OCI-LY1 (cell line): ENCODE measurements at regions not wholly inside any gene's neighbourhood (a gene's known extent, or its start where the extent isn't known, plus 50 kb on each side); places are given as distances from the start of the nearest gene placed in this dataset.

Experiments
- H2AFZ ChIP-seq: fragments of 200-600 bp; sonication (generic), shearing (Covaris generic); 2 replicates; pipeline ENCODE4 v1.6.0; 2014; ENCODE audit warnings: antibody characterized with exemption, mild to moderate bottlenecking, low read length
- H3F3A ChIP-seq: fragments of 200-600 bp; sonication (generic), shearing (Covaris generic); 2 replicates; pipeline ENCODE4 v1.6.0; 2014; ENCODE audit warnings: mild to moderate bottlenecking, antibody characterized with exemption, low read length, moderate library complexity; ENCODE audit not compliant: insufficient read depth
- H3K27ac ChIP-seq: fragments of 200-600 bp; sonication (generic); 2 replicates; pipeline ENCODE4 v1.5.1; 2014; ENCODE audit warnings: low read length, mixed run types, mild to moderate bottlenecking, low read depth; ENCODE audit not compliant: poor library complexity, severe bottlenecking
- H3K27me3 ChIP-seq: fragments of 200-600 bp; sonication (generic); 2 replicates; pipeline ENCODE4 v1.6.0; 2014; ENCODE audit warnings: antibody characterized with exemption, mild to moderate bottlenecking, low read length, moderate library complexity; ENCODE audit not compliant: insufficient read depth
- H3K36me3 ChIP-seq: fragments of 200-600 bp; sonication (generic); 2 replicates; pipeline ENCODE4 v1.6.1; 2014; ENCODE audit warnings: mild to moderate bottlenecking, antibody characterized with exemption, low read length, moderate library complexity, mixed read lengths; ENCODE audit not compliant: insufficient read depth
- H3K4me1 ChIP-seq: fragments of 200-600 bp; sonication (generic); 2 replicates; pipeline ENCODE4 v1.5.1; 2014; ENCODE audit warnings: mild to moderate bottlenecking, low read length, moderate library complexity; ENCODE audit not compliant: insufficient read depth, severe bottlenecking
- H3K4me2 ChIP-seq: fragments of 200-600 bp; sonication (generic), shearing (Covaris generic); 2 replicates; pipeline ENCODE4 v1.6.1; 2014; ENCODE audit warnings: low read length
- H3K4me3 ChIP-seq: fragments of 200-600 bp; sonication (generic); 2 replicates; pipeline ENCODE4 v1.5.1; 2014; ENCODE audit warnings: low read length, low read depth, mild to moderate bottlenecking, mixed read lengths; ENCODE audit not compliant: poor library complexity, severe bottlenecking
- H3K79me2 ChIP-seq: fragments of 200-600 bp; shearing (Covaris generic); 2 replicates; pipeline ENCODE4 v1.6.1; 2016; ENCODE audit warnings: mixed run types, low read length, mixed read lengths; ENCODE audit not compliant: insufficient read depth
- H3K9ac ChIP-seq: fragments of 200-600 bp; sonication (generic), shearing (Covaris generic); 2 replicates; pipeline ENCODE4 v1.6.1; 2014; ENCODE audit warnings: mild to moderate bottlenecking, low read length, mixed read lengths
- H3K9me2 ChIP-seq: fragments of 200-600 bp; sonication (generic), shearing (Covaris generic); 2 replicates; pipeline ENCODE4 v1.6.1; 2014; ENCODE audit warnings: low read depth, mild to moderate bottlenecking, low read length, mixed read lengths
- H3K9me3 ChIP-seq: fragments of 200-600 bp; shearing (Covaris generic); 2 replicates; pipeline ENCODE4 v1.6.1; 2014; ENCODE audit warnings: low read length, mixed read lengths
- H4K20me1 ChIP-seq: fragments of 200-600 bp; sonication (generic), shearing (Covaris generic); 2 replicates; pipeline ENCODE4 v1.6.0; 2016; ENCODE audit warnings: mild to moderate bottlenecking, low read length; ENCODE audit not compliant: insufficient read depth
- EZH2 ChIP-seq: fragments of 200-600 bp; sonication (generic), shearing (Covaris generic); IDR thresholded peaks from 2 replicates; pipeline ENCODE4 v1.8.0; 2017; ENCODE audit warnings: borderline replicate concordance, mixed run types, mild to moderate bottlenecking, antibody characterized with exemption, low read length, moderate library complexity, mixed read lengths
- TF ChIP-seq, protein P1 (sequence below): fragments of 200-600 bp; sonication (generic), shearing (Covaris generic); IDR thresholded peaks from 2 replicates; pipeline ENCODE4 v1.5.1; 2017; ENCODE audit warnings: mild to moderate bottlenecking, antibody characterized with exemption, low read length, moderate library complexity, mixed read lengths

DNA sequence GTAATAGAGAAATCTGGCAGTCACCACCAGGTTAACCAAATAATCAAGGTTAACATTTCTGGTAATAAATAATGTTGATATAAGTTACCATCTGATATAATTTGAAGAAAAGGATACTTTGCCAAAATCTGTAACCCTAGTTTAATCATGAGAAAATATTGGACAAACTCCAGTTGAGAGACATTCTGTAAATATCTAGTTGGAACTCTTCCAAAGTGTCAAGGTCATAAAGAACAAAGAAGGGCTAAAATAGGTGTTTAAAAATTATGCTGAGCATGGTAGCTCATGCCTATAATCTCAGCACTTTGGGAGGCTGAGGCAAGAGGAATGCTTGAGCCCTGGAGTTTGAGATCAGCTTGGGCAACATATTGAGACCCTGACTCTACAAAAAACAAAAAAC is 253.3 kb downstream of the MRPS30 start:
- H4K20me1 ChIP-seq, result no peaks in the 10 kb centered on the region
- H3K4me2 ChIP-seq, result no peak overlapping the region

DNA sequence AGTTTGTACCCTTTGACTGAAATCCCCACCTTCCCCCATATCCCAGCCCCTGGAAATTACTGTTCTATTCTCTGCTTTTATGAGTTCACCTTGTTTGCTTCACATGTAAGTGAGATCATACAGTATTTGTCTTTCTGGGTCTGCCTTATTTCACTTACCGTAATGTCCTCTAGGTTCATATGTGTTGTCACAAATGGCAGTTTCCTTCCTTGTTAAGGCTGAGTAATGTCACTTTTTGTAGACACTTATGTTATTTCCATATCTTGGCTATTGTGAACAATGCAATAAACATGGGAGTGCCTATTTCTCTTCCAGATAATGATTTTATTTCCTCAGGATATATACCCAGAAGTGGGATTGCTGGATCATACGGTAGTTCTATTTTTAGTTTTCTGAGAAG is 272.3 kb downstream of the MRPS30 start:
- Histone ChIP-seq H3K9me2 (no peaks in the 10 kb centered on the region), H3F3A (no peaks in the 10 kb centered on the region), H3K27me3 (no peaks in the 10 kb centered on the region)

More for the DNA sequence above, 253.3 kb downstream of the MRPS30 start:
- no peak overlapping the region for H3K27ac ChIP-seq
- no peaks in the 10 kb centered on the region for H3K27me3 ChIP-seq
- no peaks in the 10 kb centered on the region for H3K9me3 ChIP-seq
- no peak overlapping the region for H3K9ac ChIP-seq
- H2AFZ ChIP-seq, result no peak overlapping the region
- no peaks in the 10 kb centered on the region for H3K4me1 ChIP-seq
- H3K4me3 ChIP-seq, result no peak overlapping the region
- H3F3A ChIP-seq, result no peaks in the 10 kb centered on the region
- H3K36me3 ChIP-seq, result no peaks in the 10 kb centered on the region
- no peaks in the 10 kb centered on the region for H3K79me2 ChIP-seq
- no peak for TF ChIP-seq EZH2
- TF ChIP-seq, protein P1, sequence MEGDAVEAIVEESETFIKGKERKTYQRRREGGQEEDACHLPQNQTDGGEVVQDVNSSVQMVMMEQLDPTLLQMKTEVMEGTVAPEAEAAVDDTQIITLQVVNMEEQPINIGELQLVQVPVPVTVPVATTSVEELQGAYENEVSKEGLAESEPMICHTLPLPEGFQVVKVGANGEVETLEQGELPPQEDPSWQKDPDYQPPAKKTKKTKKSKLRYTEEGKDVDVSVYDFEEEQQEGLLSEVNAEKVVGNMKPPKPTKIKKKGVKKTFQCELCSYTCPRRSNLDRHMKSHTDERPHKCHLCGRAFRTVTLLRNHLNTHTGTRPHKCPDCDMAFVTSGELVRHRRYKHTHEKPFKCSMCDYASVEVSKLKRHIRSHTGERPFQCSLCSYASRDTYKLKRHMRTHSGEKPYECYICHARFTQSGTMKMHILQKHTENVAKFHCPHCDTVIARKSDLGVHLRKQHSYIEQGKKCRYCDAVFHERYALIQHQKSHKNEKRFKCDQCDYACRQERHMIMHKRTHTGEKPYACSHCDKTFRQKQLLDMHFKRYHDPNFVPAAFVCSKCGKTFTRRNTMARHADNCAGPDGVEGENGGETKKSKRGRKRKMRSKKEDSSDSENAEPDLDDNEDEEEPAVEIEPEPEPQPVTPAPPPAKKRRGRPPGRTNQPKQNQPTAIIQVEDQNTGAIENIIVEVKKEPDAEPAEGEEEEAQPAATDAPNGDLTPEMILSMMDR, result no peak
- H3K9me2 ChIP-seq, result no peaks in the 10 kb centered on the region

DNA sequence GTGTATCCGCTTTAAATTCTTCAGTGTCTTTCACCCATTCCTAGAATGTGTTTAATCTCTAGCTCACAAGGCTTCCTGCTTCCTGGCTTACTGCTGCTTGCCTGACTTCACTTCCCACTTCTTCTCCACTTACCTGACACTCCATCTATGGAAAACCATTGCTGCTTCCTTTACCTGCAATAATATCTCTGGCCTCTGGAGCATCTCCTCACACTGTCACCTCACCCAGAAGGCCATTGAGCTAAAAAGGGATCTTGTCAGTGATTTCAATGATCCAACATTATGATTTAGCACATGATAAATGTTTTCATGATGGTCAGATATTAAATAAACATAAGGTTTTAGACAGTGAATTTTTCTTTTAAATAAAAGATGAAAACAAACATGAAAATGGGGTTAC is 281.1 kb downstream of the MRPS30 start:
- H3K9me3 ChIP-seq, result no peaks in the 10 kb centered on the region
- no peak overlapping the region for H2AFZ ChIP-seq
- H3K4me1 ChIP-seq, result no peaks in the 10 kb centered on the region
- H3K9ac ChIP-seq, result no peak overlapping the region
- no peaks in the 10 kb centered on the region for H3F3A ChIP-seq
- H3K36me3 ChIP-seq, result no peaks in the 10 kb centered on the region
- H3K79me2 ChIP-seq, result no peaks in the 10 kb centered on the region
- no peak for TF ChIP-seq EZH2
- TF ChIP-seq, protein P1, result no peak
- H3K4me3 ChIP-seq, result no peak overlapping the region
- no peaks in the 10 kb centered on the region for H3K9me2 ChIP-seq
- H4K20me1 ChIP-seq, result no peaks in the 10 kb centered on the region
- no peak overlapping the region for H3K4me2 ChIP-seq
- H3K27me3 ChIP-seq, result no peaks in the 10 kb centered on the region
- H3K27ac ChIP-seq, result no peak overlapping the region

More for the DNA sequence above, 272.3 kb downstream of the MRPS30 start:
- Histone ChIP-seq H3K4me2 (no peak overlapping the region), H3K9ac (no peak overlapping the region), H3K79me2 (no peaks in the 10 kb centered on the region), H2AFZ (no peak overlapping the region), H3K27ac (no peak overlapping the region), H3K36me3 (no peaks in the 10 kb centered on the region), H3K4me3 (no peak overlapping the region), H4K20me1 (no peaks in the 10 kb centered on the region), H3K9me3 (no peaks in the 10 kb centered on the region), H3K4me1 (no peaks in the 10 kb centered on the region)
- no peak for TF ChIP-seq EZH2
- TF ChIP-seq, protein P1, result no peak
